D341Med (cell line): ENCODE measurements at regions not wholly inside any gene's neighbourhood (a gene's known extent, or its start where the extent isn't known, plus 50 kb on each side); places are given as distances from the start of the nearest gene placed in this dataset.
A peak's percentile ranks its signal among the peaks of the same experiment; 100 is the strongest.

ENCODE experiments used
- DNase-seq: peaks from one replicate; pipeline ENCODE4 v3.0.0; 2012; ENCODE audit warnings: low spot score

- no peak for DNase-seq
Measured at GRCh38 chr6:134117409-134117808, 65.0 kb upstream of the SLC2A12 start.

- DNase-seq: no peak
Measured at GRCh38 chr6:134115715-134116074, 63.3 kb upstream of the SLC2A12 start.

GRCh38 chr6:134114918-134115714, 62.7 kb upstream of the SLC2A12 start:
- DNase-seq: no peak

- no peak for DNase-seq
Measured at GRCh38 chr6:134114489-134114888, 62.1 kb upstream of the SLC2A12 start.

GRCh38 chr6:134111726-134112125, 59.3 kb upstream of the SLC2A12 start:
- DNase-seq: no peak

- DNase-seq: peak; percentile 62
Measured at GRCh38 chr6:134111062-134111677, 58.7 kb upstream of the SLC2A12 start.

- no peak for DNase-seq
Measured at GRCh38 chr6:134106702-134107101, 54.3 kb upstream of the SLC2A12 start.

GRCh38 chr6:134105940-134106339, 53.5 kb upstream of the SLC2A12 start:
- DNase-seq: no peak

- no peak for DNase-seq
Measured at GRCh38 chr6:134103006-134103405, 50.6 kb upstream of the SLC2A12 start.
